Sigmoid colon (tissue), 4 donors: ENCODE measurements at regions not wholly inside any gene's neighbourhood (a gene's known extent, or its start where the extent isn't known, plus 50 kb on each side); places are given as distances from the start of the nearest gene placed in this dataset.

Experiments used
- CTCF ChIP-seq, 4 experiments: fragments of 450-650 bp in 3 of 4; fragments of 200-600 bp in 1 of 4; IDR thresholded peaks; one replicate each; pipeline ENCODE4 v1.5.1; 2016 to 2019; ENCODE audit warnings: antibody characterized with exemption in 4 of 4, mild to moderate bottlenecking in 3 of 4, moderate library complexity in 2 of 4
- EP300 ChIP-seq, 4 donors: sonication (generic); formaldehyde crosslinking; IDR thresholded peaks; one replicate each; pipeline ENCODE4 v1.6.1; 2017; ENCODE audit warnings: antibody characterized with exemption in 4 of 4
- POLR2A ChIP-seq, 2 donors: fragments of 450-650 bp; IDR thresholded peaks; one replicate each; pipeline ENCODE4 v1.6.1; 2016; ENCODE audit warnings: antibody characterized with exemption in 2 of 2, mild to moderate bottlenecking in 2 of 2, moderate library complexity in 2 of 2
- POLR2AphosphoS5 ChIP-seq, 4 donors: sonication (generic); formaldehyde crosslinking; IDR thresholded peaks; one replicate each; pipeline ENCODE4 v1.6.1; 2017; ENCODE audit warnings: antibody characterized with exemption in 4 of 4

GRCh38 chr6:145047891-145048290 is 687.4 kb downstream of the EPM2A start:
- TF ChIP-seq POLR2A (IDR thresholded peaks at IDR 0.05) (no peak), CTCF (IDR thresholded peaks at IDR 0.05) (no peak), EP300 (IDR thresholded peaks at IDR 0.05) (no peak), POLR2AphosphoS5 (IDR thresholded peaks at IDR 0.05) (no peak)
